ENCODE measurements at regions not wholly inside any gene's neighbourhood (a gene's known extent, or its start where the extent isn't known, plus 50 kb on each side); places are given as distances from the start of the nearest gene placed in this dataset.
"Not testable (repeated sequence)": the region's sequence is repeated elsewhere in the genome, so short reads cannot be mapped to it uniquely, and the experiment has no call there.

- in situ Hi-C loops (cut with HindIII; ENCODE audit: low pct_unique_long_range_greater_than_20kb, low sequenced_read_pairs), result no loop called here
- no peak for DNase-seq (ENCODE audit: low read depth)
Observed at GRCh38 chr7:29647020-29647654, 83.5 kb downstream of the PRR15 start.

- in situ Hi-C loops (cut with HindIII; ENCODE audit: low pct_unique_long_range_greater_than_20kb, low sequenced_read_pairs); DNase-seq (ENCODE audit: low read depth): not testable (repeated sequence)
Observed at GRCh38 chr7:29647691-29648210, 84.1 kb downstream of the PRR15 start.

GRCh38 chr7:29649028-29649716 lies 85.5 kb downstream of the PRR15 start:
- in situ Hi-C loops (cut with HindIII; ENCODE audit: low pct_unique_long_range_greater_than_20kb, low sequenced_read_pairs), result no loop called here
- no peak for DNase-seq (ENCODE audit: low read depth)

GRCh38 chr7:29649876-29650275 lies 86.2 kb downstream of the PRR15 start:
- DNase-seq (ENCODE audit: low read depth), result no peak
- in situ Hi-C loops (cut with HindIII; ENCODE audit: low pct_unique_long_range_greater_than_20kb, low sequenced_read_pairs), result no loop called here

- no peak for DNase-seq (ENCODE audit: low read depth)
- in situ Hi-C loops (cut with HindIII; ENCODE audit: low pct_unique_long_range_greater_than_20kb, low sequenced_read_pairs), result no loop called here
Observed at GRCh38 chr7:29651477-29651876, 87.8 kb downstream of the PRR15 start.

GRCh38 chr7:29652556-29652955 lies 88.9 kb downstream of the PRR15 start:
- in situ Hi-C loops (cut with HindIII; ENCODE audit: low pct_unique_long_range_greater_than_20kb, low sequenced_read_pairs), result no loop called here
- no peak for DNase-seq (ENCODE audit: low read depth)

- in situ Hi-C loops (cut with HindIII; ENCODE audit: low pct_unique_long_range_greater_than_20kb, low sequenced_read_pairs), result not testable (repeated sequence)
Observed at GRCh38 chr7:29654340-29654739, 90.7 kb downstream of the PRR15 start.

GRCh38 chr7:29657288-29657687 lies 93.7 kb downstream of the PRR15 start:
- in situ Hi-C loops (cut with HindIII; ENCODE audit: low pct_unique_long_range_greater_than_20kb, low sequenced_read_pairs), result no loop called here
- DNase-seq (ENCODE audit: low read depth), result no peak

More at GRCh38 chr7:29654340-29654739, 90.7 kb downstream of the PRR15 start:
- not testable (repeated sequence) for DNase-seq (ENCODE audit: low read depth)

- in situ Hi-C loops (cut with HindIII; ENCODE audit: low pct_unique_long_range_greater_than_20kb, low sequenced_read_pairs), result no loop called here
- no peak for DNase-seq (ENCODE audit: low read depth)
Observed at GRCh38 chr7:29657856-29658255, 94.2 kb downstream of the PRR15 start.

- in situ Hi-C loops (cut with HindIII; ENCODE audit: low pct_unique_long_range_greater_than_20kb, low sequenced_read_pairs); DNase-seq (ENCODE audit: low read depth): not testable (repeated sequence)
Observed at GRCh38 chr7:29659213-29659612, 95.6 kb downstream of the PRR15 start.

- peak; percentile 83 for DNase-seq (ENCODE audit: low read depth)
- in situ Hi-C loops (cut with HindIII; ENCODE audit: low pct_unique_long_range_greater_than_20kb, low sequenced_read_pairs), result not testable (repeated sequence)
Observed at GRCh38 chr7:29662899-29663298, 99.3 kb downstream of the PRR15 start.

GRCh38 chr7:29664999-29665398 lies 101.4 kb downstream of the PRR15 start:
- DNase-seq (ENCODE audit: low read depth); in situ Hi-C loops (cut with HindIII; ENCODE audit: low pct_unique_long_range_greater_than_20kb, low sequenced_read_pairs): not testable (repeated sequence)

- in situ Hi-C loops (cut with HindIII; ENCODE audit: low pct_unique_long_range_greater_than_20kb, low sequenced_read_pairs), result not testable (repeated sequence)
Observed at GRCh38 chr7:29667096-29667669, 103.5 kb downstream of the PRR15 start.

GRCh38 chr7:29671286-29671685 lies 107.7 kb downstream of the PRR15 start:
- DNase-seq (ENCODE audit: low read depth); in situ Hi-C loops (cut with HindIII; ENCODE audit: low pct_unique_long_range_greater_than_20kb, low sequenced_read_pairs): not testable (repeated sequence)

More at GRCh38 chr7:29667096-29667669, 103.5 kb downstream of the PRR15 start:
- not testable (repeated sequence) for DNase-seq (ENCODE audit: low read depth)

- in situ Hi-C loops (cut with HindIII; ENCODE audit: low pct_unique_long_range_greater_than_20kb, low sequenced_read_pairs); DNase-seq (ENCODE audit: low read depth): not testable (repeated sequence)
Observed at GRCh38 chr7:29673635-29674034, 110.0 kb downstream of the PRR15 start.

GRCh38 chr7:29674626-29675025 lies 111.0 kb downstream of the PRR15 start:
- DNase-seq (ENCODE audit: low read depth); in situ Hi-C loops (cut with HindIII; ENCODE audit: low pct_unique_long_range_greater_than_20kb, low sequenced_read_pairs): not testable (repeated sequence)

- in situ Hi-C loops (cut with HindIII; ENCODE audit: low pct_unique_long_range_greater_than_20kb, low sequenced_read_pairs); DNase-seq (ENCODE audit: low read depth): not testable (repeated sequence)
Observed at GRCh38 chr7:29677254-29677653, 113.6 kb downstream of the PRR15 start.

- in situ Hi-C loops (cut with HindIII; ENCODE audit: low pct_unique_long_range_greater_than_20kb, low sequenced_read_pairs); DNase-seq (ENCODE audit: low read depth): not testable (repeated sequence)
Observed at GRCh38 chr7:29679963-29680362, 116.3 kb downstream of the PRR15 start.

GRCh38 chr7:29680601-29681000 lies 117.0 kb downstream of the PRR15 start:
- DNase-seq (ENCODE audit: low read depth); in situ Hi-C loops (cut with HindIII; ENCODE audit: low pct_unique_long_range_greater_than_20kb, low sequenced_read_pairs): not testable (repeated sequence)

Data from Caki2 (cell line).